ENCODE measurements at regions not wholly inside any gene's neighbourhood (a gene's known extent, or its start where the extent isn't known, plus 50 kb on each side); places are given as distances from the start of the nearest gene placed in this dataset.

DNA sequence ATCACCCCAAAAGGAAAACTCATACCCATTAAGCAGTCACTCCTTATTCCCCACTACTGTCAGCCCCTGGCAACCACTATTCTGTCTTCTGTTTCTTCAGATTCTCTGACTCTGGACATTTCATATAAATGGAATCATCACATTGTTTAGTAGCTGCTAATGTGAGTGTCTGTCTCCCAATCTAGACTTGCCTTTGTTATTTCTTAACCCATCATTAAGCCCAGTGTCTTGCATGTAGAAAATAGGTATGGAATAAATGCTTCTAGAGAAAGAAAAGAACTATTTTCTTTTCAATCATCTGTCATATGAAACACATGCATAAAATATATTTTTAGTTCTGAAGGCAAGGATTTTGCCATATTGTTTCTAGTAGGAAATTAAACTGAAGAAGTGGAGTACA, 610.0 kb downstream of the PLPP3 start:
- TF ChIP-seq POLR2A (IDR thresholded peaks at IDR 0.05; ENCODE audit: low read length) (no peak), CEBPB (IDR thresholded peaks at IDR 0.05) (no peak), RAD21 (conservative IDR thresholded peaks at IDR 0.05 in 1 of 2, IDR thresholded peaks at IDR 0.05 in 1 of 2) (no peak), JUNB (IDR thresholded peaks at IDR 0.05) (no peak), MYC (IDR thresholded peaks at IDR 0.05; ENCODE audit: borderline replicate concordance, low read length) (no peak), RFX5 (IDR thresholded peaks at IDR 0.05) (no peak), MAFK (IDR thresholded peaks at IDR 0.05; ENCODE audit: partially characterized antibody) (no peak), TFCP2L1 (CRISPR knock-in tag; IDR thresholded peaks at IDR 0.05) (no peak)
- TF ChIP-seq, protein P1, sequence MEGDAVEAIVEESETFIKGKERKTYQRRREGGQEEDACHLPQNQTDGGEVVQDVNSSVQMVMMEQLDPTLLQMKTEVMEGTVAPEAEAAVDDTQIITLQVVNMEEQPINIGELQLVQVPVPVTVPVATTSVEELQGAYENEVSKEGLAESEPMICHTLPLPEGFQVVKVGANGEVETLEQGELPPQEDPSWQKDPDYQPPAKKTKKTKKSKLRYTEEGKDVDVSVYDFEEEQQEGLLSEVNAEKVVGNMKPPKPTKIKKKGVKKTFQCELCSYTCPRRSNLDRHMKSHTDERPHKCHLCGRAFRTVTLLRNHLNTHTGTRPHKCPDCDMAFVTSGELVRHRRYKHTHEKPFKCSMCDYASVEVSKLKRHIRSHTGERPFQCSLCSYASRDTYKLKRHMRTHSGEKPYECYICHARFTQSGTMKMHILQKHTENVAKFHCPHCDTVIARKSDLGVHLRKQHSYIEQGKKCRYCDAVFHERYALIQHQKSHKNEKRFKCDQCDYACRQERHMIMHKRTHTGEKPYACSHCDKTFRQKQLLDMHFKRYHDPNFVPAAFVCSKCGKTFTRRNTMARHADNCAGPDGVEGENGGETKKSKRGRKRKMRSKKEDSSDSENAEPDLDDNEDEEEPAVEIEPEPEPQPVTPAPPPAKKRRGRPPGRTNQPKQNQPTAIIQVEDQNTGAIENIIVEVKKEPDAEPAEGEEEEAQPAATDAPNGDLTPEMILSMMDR (IDR thresholded peaks at IDR 0.05) = no peak
- TF ChIP-seq, protein P2, sequence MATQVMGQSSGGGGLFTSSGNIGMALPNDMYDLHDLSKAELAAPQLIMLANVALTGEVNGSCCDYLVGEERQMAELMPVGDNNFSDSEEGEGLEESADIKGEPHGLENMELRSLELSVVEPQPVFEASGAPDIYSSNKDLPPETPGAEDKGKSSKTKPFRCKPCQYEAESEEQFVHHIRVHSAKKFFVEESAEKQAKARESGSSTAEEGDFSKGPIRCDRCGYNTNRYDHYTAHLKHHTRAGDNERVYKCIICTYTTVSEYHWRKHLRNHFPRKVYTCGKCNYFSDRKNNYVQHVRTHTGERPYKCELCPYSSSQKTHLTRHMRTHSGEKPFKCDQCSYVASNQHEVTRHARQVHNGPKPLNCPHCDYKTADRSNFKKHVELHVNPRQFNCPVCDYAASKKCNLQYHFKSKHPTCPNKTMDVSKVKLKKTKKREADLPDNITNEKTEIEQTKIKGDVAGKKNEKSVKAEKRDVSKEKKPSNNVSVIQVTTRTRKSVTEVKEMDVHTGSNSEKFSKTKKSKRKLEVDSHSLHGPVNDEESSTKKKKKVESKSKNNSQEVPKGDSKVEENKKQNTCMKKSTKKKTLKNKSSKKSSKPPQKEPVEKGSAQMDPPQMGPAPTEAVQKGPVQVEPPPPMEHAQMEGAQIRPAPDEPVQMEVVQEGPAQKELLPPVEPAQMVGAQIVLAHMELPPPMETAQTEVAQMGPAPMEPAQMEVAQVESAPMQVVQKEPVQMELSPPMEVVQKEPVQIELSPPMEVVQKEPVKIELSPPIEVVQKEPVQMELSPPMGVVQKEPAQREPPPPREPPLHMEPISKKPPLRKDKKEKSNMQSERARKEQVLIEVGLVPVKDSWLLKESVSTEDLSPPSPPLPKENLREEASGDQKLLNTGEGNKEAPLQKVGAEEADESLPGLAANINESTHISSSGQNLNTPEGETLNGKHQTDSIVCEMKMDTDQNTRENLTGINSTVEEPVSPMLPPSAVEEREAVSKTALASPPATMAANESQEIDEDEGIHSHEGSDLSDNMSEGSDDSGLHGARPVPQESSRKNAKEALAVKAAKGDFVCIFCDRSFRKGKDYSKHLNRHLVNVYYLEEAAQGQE (IDR thresholded peaks at IDR 0.05) = no peak
